Hippocampal formation (tissue), 2 donors: ENCODE measurements at regions not wholly inside any gene's neighbourhood (a gene's known extent, or its start where the extent isn't known, plus 50 kb on each side); places are given as distances from the start of the nearest gene placed in this dataset.

ENCODE experiments used
- DNase-seq, 2 donors: peaks; one replicate each; lab custom pipeline; 2025; lab: John Stamatoyannopoulos, UW

- no peak for DNase-seq
Observed at GRCh38 chr4:66694739-66695138, 850.6 kb downstream of the CENPC start.

DNA sequence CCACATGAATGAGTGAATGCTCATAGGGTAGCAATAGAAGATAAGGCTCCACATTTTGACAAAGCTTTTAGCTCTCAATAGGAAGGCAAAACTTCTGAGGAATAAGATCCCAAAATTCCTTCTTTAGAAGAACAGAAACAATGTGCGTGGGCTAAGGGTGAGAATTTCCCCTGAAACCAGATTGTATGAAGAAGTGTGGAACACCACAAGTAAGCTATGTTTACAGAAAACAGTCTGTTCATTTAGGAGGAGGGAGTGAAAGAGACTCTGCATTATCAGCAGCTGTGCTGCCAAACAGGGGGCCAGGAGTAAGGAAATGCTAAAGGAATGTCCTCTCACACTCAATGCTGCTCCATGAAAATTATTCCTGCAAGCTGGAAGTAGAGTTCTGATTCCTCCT lies 851.6 kb downstream of the CENPC start:
- no peak for DNase-seq

- no peak for DNase-seq
Observed at GRCh38 chr4:66691101-66691500, 854.2 kb downstream of the CENPC start.

DNA sequence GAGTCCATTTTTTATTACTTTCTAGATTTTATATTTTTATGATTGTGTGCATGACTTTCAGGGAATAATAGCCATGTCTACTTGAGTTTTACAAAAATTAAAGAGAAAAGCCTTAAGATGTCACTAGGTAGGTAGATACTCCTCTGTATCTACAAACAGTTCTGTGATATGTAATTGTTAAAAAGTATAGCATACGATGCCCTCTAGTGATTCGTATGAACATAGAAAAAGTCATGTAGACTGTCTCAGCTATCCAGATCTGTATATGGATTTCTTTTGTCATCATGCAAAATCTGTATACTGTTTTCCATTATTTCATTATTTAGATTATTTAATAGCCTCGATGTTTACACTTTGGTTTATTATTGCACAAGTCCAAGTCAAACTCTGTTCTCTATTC lies 856.6 kb downstream of the CENPC start:
- peak in 1 of 2 donors; percentile 41 for DNase-seq

DNA sequence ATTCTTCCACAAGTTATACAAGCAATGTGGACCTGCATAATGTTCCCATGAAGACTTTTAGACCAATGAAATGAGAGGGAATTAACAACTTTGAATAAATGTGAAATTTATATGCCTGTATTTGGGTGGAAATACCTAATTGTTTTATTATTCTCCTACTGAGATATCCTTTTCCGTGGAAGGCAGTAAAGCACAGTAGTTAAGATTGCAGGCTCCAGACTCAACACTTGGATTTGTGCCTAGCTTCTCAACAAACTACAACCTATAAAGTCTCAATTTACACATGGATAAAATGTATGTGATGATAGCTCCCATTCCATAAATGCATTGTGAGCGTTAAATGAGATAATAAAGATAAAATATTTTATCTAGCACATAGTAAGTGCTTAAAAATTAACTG lies 857.8 kb downstream of the CENPC start:
- DNase-seq: no peak

GRCh38 chr4:66681962-66682361 lies 863.3 kb downstream of the CENPC start:
- DNase-seq: no peak

- DNase-seq: no peak
Observed at GRCh38 chr4:66667249-66667648, 878.1 kb downstream of the CENPC start.

GRCh38 chr4:66662620-66663019 lies 882.7 kb downstream of the CENPC start:
- no peak for DNase-seq

GRCh38 chr4:66658809-66659208 lies 886.5 kb downstream of the CENPC start:
- no peak for DNase-seq

DNA sequence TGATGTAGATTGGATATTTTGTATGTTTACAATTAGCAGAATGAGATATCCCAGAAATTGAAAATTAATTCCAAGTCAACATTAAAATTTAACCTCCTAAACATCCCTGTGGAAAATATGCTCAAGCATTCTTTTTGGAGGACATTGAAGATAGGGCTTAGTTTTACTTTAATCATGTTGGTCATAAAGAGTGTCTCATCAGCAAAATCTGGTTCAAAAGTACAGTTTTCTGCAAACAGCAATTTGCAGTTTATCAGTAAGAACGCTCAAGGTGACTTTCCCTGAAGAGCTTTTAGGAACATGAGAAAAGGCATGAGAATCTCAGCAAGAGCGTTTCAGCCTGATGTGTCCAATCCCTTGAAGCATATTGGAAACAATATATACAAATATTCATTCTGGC lies 889.8 kb downstream of the CENPC start:
- no peak for DNase-seq

GRCh38 chr4:66653937-66654336 lies 891.4 kb downstream of the CENPC start:
- no peak for DNase-seq

- no peak for DNase-seq
Observed at GRCh38 chr4:66649236-66649635, 896.1 kb downstream of the CENPC start.

- no peak for DNase-seq
Observed at GRCh38 chr4:66647926-66648325, 897.4 kb downstream of the CENPC start.

GRCh38 chr4:66647476-66647875 lies 897.8 kb downstream of the CENPC start:
- DNase-seq: no peak

DNA sequence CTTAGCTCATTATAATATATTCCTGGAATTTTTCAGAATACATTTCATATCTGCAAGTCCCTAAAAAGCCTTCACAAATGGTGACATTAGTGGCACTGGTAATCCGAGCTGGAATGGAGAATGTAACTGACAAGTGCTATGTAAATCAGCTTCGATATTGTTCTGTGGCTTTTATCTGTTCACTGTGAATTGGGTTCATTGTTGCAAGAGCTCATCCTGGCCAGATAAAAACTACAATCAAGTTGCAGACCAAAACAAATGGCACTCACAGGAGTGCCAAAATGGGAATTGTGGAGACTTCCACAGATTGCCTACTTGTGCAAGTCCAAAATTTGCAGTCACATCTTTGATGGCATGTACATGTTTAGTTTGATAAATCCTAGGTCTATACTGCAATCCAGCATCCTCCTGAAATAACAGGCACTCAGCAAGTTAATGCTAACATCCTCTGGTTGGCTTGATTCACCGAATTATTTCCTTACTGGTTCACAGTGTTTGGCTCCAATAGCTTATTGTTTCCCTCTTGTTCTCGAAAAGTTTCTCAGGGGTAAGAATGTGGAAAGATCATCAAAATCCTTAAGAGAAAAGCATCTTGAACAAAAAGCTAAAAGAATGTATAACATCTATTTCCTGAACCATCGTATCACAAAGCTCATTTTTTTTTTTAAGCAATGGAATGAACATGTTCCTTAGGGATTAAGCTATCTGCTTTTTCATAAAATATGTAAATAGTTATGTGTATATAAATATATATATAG lies 904.9 kb downstream of the CENPC start:
- DNase-seq: no peak

DNA sequence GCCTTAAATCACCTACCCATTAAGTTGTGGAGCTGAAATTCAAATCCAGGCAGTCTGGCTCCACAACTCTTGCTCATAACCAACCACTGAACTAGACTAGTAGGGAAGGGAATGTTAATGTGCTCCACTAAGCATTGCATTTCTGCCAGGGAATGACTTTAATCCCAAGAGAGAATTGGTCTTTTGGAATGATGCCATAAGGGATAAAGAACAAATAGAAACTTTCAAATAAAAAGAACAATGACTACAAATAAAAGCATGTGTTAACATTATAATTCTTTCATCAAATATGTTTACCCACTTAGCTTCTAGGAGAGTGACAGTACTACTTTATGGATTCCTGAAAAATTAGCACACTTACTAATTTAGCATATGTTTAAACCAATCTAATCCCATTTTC lies 905.9 kb downstream of the CENPC start:
- no peak for DNase-seq

DNA sequence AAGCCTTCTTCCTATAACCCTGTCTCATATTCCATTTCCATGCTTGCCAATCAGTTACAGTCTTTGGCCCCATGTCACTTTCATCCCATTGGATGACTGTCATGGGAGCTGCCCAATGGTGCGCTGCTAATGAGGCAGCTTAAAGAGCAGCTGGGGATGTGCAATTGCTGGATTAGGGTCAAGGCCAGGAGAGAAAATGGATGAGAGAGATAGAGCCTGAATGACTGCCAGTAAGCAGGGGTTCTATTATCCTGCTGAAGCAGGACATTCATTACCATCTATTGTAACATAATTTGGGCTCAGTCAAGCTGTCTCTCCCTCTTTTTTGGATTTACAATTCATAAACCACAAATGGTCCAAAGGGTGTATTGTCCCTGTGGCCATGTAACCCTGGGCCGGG lies 909.0 kb downstream of the CENPC start:
- DNase-seq: no peak

- DNase-seq: no peak
Observed at GRCh38 chr4:66633477-66633876, 911.8 kb downstream of the CENPC start.

DNA sequence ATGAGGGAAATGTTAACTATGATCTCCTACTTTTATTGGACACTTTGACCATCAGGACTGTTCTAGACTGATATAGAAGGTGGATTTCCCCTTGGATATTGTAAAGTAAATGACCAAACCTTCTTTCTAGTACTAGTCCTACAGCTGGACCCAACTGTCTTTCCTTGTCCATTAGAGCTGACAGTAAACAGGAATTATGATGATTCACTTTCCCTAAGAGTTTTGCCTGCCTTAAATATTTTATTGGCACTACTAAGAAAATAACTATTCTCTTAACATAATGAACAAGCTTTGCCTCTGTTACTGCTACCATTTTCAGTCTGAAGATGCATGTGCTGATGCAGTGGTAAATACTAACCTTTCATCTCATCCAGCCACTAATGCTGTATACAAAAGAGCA lies 915.4 kb downstream of the CENPC start:
- no peak for DNase-seq

GRCh38 chr4:66628146-66628545 lies 917.2 kb downstream of the CENPC start:
- DNase-seq: no peak

DNA sequence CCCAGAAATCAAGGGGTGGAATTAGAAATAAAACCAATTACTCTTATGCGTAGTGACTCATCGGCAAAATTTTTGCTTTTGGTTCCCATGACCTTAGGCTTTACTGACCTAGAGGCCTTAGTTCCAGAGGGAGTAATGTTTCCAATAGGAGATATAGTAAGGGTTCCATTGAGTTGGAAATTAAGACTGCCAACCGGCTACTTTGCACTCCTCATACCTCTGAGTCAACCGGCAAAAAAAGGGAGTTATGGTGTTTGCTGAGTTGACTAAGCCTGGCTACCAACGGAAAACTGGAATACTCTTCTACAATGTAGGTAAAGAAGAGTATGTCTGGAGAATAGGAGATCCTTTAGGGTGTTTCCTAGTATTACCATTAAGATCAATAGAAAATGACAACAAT lies 919.8 kb downstream of the CENPC start:
- DNase-seq: no peak

DNA sequence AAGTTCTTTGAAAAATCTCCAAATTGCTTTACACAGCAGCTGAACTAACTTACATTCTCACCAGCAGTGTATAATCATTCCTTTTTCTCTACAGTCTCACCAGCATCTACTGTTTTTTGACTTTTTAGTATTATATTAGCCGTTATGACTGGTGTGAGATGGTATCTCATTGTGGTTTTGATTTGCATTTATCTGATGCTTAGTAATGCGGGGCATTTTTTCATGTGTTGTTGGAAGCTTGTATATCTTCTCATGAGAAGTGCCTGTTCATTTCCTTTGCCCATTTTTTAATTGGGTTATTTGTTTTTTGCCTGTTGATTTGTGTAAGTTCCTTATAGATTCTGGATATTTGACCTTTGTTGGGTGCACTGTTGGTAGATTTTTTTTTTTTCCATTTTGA lies 931.7 kb downstream of the CENPC start:
- DNase-seq: no peak

DNA sequence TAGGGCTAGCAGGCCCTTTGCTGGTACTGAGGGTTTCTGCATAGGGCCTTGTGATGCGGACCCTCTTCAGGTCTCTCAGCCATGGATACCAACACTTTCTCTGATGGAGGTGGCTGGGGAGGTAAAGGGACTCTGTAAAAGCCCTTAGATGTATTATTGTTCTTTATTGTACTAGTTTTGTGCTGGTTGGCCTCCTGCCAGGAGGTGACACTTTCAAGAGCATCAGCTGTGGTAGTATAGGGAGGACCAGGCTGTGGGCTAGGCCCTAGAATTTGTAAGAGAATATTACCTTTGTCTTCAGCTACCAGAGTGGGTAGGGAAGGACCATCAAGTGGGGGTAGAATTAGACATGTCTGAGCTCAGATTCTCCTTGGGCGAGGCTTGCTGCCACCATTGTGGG lies 936.3 kb downstream of the CENPC start:
- no peak for DNase-seq

DNA sequence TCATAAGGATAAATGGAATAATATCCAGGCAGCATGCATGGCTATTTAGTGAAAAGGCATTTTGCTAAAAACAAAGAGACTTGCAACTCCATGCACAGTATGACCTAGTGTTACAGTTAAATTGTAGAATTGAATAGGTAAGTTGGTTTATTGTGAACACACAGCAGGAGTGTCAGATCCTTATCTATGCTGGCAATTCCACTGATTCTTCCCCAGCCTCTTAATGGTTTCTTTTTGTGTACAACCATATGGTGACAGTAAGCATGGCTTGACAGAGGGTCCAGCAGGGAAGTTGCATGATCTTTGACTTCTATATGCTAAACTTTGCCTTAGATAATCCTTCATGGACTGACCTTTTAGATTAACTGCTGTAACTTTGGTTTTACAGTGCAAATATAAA lies 936.6 kb upstream of the EPHA5 start:
- DNase-seq: no peak
